ENCODE measurements at regions not wholly inside any gene's neighbourhood (a gene's known extent, or its start where the extent isn't known, plus 50 kb on each side); places are given as distances from the start of the nearest gene placed in this dataset.

GRCh38 chr9:131803758-131804411 lies 64.0 kb upstream of the RAPGEF1 start:
- no peaks in the 10 kb centered on the region for H4K20me1 ChIP-seq (replicated peaks; ENCODE audit: insufficient read depth)
- no peak overlapping the region for H3K27ac Mint-ChIP-seq
- H2AFZ ChIP-seq, result no peak overlapping the region
- no peak for ATAC-seq
- TF ChIP-seq ZNF114 (CRISPR knock-in tag; IDR thresholded peaks at IDR 0.05) (no peak), ZNF331 (CRISPR knock-in tag; IDR thresholded peaks at IDR 0.05; ENCODE audit: low read depth) (no peak)
- H3K27me3 Mint-ChIP-seq (ENCODE audit: insufficient read depth, low read depth, poor library complexity), result peaks cover 23% of the 10 kb centered on the region
- no peak overlapping the region for H3K4me3 Mint-ChIP-seq
- peaks cover 25% of the 10 kb centered on the region for H3K4me1 ChIP-seq (ENCODE audit: insufficient read depth)
- H3K27ac ChIP-seq (ENCODE audit: low read depth), result no peak overlapping the region
- no peak for DNase-seq (ENCODE audit: low spot score)
- no peaks in the 10 kb centered on the region for H3K9me2 ChIP-seq (ENCODE audit: insufficient read depth)
- H3K4me3 ChIP-seq, result no peak overlapping the region
- H3K36me3 ChIP-seq (ENCODE audit: insufficient read depth), result no peaks in the 10 kb centered on the region
- H3K4me1 Mint-ChIP-seq, result peaks cover 44% of the 10 kb centered on the region
- H3K27me3 ChIP-seq (ENCODE audit: insufficient read depth), result no peaks in the 10 kb centered on the region
- no peaks in the 10 kb centered on the region for H3K36me3 Mint-ChIP-seq (ENCODE audit: low read depth)
- no peaks in the 10 kb centered on the region for H3K79me2 ChIP-seq (replicated peaks; ENCODE audit: insufficient read depth)
- H3K4me2 ChIP-seq, result no peak overlapping the region
- no peaks in the 10 kb centered on the region for H3K9me3 Mint-ChIP-seq
- no peaks in the 10 kb centered on the region for H3F3A ChIP-seq (replicated peaks; ENCODE audit: low read depth)

- Histone ChIP-seq H3K27me3 (ENCODE audit: insufficient read depth) (no peaks in the 10 kb centered on the region), H3K27ac (ENCODE audit: low read depth) (no peak overlapping the region), H4K20me1 (replicated peaks; ENCODE audit: insufficient read depth) (no peaks in the 10 kb centered on the region), H3K4me2 (no peak overlapping the region), H3K36me3 (ENCODE audit: insufficient read depth) (no peaks in the 10 kb centered on the region), H2AFZ (no peak overlapping the region), H3K79me2 (replicated peaks; ENCODE audit: insufficient read depth) (no peaks in the 10 kb centered on the region), H3K9me2 (ENCODE audit: insufficient read depth) (no peaks in the 10 kb centered on the region), H3K4me1 (ENCODE audit: insufficient read depth) (peaks cover 21% of the 10 kb centered on the region), H3K4me3 (no peak overlapping the region), H3F3A (replicated peaks; ENCODE audit: low read depth) (no peaks in the 10 kb centered on the region)
- Mint-ChIP-seq H3K27ac (no peak overlapping the region), H3K36me3 (ENCODE audit: low read depth) (no peaks in the 10 kb centered on the region), H3K27me3 (ENCODE audit: insufficient read depth, low read depth, poor library complexity) (peaks cover 16% of the 10 kb centered on the region), H3K9me3 (no peaks in the 10 kb centered on the region), H3K4me1 (peaks cover 33% of the 10 kb centered on the region), H3K4me3 (no peak overlapping the region)
- TF ChIP-seq REST (IDR thresholded peaks at IDR 0.05; ENCODE audit: unreplicated experiment) (no peak), JUNB (IDR thresholded peaks at IDR 0.05; ENCODE audit: unreplicated experiment) (no peak), CTCF (conservative IDR thresholded peaks at IDR 0.05; ENCODE audit: low read depth in 2 of 2) (peak; percentile 43 to 58), ZNF114 (CRISPR knock-in tag; IDR thresholded peaks at IDR 0.05) (no peak), ETS1 (IDR thresholded peaks at IDR 0.05) (no peak)
- ATAC-seq (no peak), DNase-seq (ENCODE audit: low spot score) (peak; percentile 53)
These were observed 61.9 kb upstream of the RAPGEF1 start for GRCh38 chr9:131801810-131802209.
